Stimulated activated CD4-positive, alpha-beta T cell treated with anti-CD3 and anti-CD28 coated beads, TNF-alpha, amount 100 ng/mL, for 48 hours (primary cell): ENCODE measurements at regions not wholly inside any gene's neighbourhood (a gene's known extent, or its start where the extent isn't known, plus 50 kb on each side); places are given as distances from the start of the nearest gene placed in this dataset.

Experiments used
- DNase-seq, 3 donors: peaks; one replicate each; pipeline ENCODE4 v3.0.0-alpha.2; 2020; ENCODE audit warnings: low read depth in 3 of 3

GRCh38 chr12:108035372-108035771, 93.7 kb upstream of the WSCD2 start:
- no peak for DNase-seq

- no peak for DNase-seq
Observed at GRCh38 chr12:108037960-108038359, 91.1 kb upstream of the WSCD2 start.

- no peak for DNase-seq
Observed at GRCh38 chr12:108039794-108040193, 89.3 kb upstream of the WSCD2 start.

- no peak for DNase-seq
Observed at GRCh38 chr12:108040947-108041346, 88.1 kb upstream of the WSCD2 start.

- DNase-seq = no peak
Observed at GRCh38 chr12:108043286-108043685, 85.8 kb upstream of the WSCD2 start.

- DNase-seq = no peak
Observed at GRCh38 chr12:108043750-108044533, 85.1 kb upstream of the WSCD2 start.

GRCh38 chr12:108046135-108046534, 83.0 kb upstream of the WSCD2 start:
- DNase-seq = no peak

GRCh38 chr12:108046650-108047049, 82.4 kb upstream of the WSCD2 start:
- no peak for DNase-seq

GRCh38 chr12:108047071-108047550, 82.0 kb upstream of the WSCD2 start:
- no peak for DNase-seq

GRCh38 chr12:108048686-108049085, 80.4 kb upstream of the WSCD2 start:
- no peak for DNase-seq

GRCh38 chr12:108050696-108051095, 78.4 kb upstream of the WSCD2 start:
- no peak for DNase-seq

GRCh38 chr12:108052260-108052659, 76.8 kb upstream of the WSCD2 start:
- no peak for DNase-seq

GRCh38 chr12:108053512-108053911, 75.6 kb upstream of the WSCD2 start:
- DNase-seq = no peak

GRCh38 chr12:108054496-108054895, 74.6 kb upstream of the WSCD2 start:
- DNase-seq = no peak

- no peak for DNase-seq
Observed at GRCh38 chr12:108055141-108055540, 73.9 kb upstream of the WSCD2 start.

GRCh38 chr12:108060067-108060466, 69.0 kb upstream of the WSCD2 start:
- no peak for DNase-seq

GRCh38 chr12:108060903-108061302, 68.2 kb upstream of the WSCD2 start:
- no peak for DNase-seq

- no peak for DNase-seq
Observed at GRCh38 chr12:108063192-108063591, 65.9 kb upstream of the WSCD2 start.

GRCh38 chr12:108065069-108065468, 64.0 kb upstream of the WSCD2 start:
- DNase-seq = no peak

- DNase-seq = no peak
Observed at GRCh38 chr12:108066583-108067577, 62.2 kb upstream of the WSCD2 start.

- DNase-seq = no peak
Observed at GRCh38 chr12:108069651-108070165, 59.4 kb upstream of the WSCD2 start.

- DNase-seq = no peak
Observed at GRCh38 chr12:108075561-108075960, 53.5 kb upstream of the WSCD2 start.
